Muscle layer of colon (tissue), 2 donors: ENCODE measurements at regions not wholly inside any gene's neighbourhood (a gene's known extent, or its start where the extent isn't known, plus 50 kb on each side); places are given as distances from the start of the nearest gene placed in this dataset.

Experiments used
- H3K27ac ChIP-seq: one replicate; pipeline ENCODE4 v1.7.0; 2013; ENCODE audit warnings: low read depth, mild to moderate bottlenecking, low read length, moderate library complexity
- H3K27me3 ChIP-seq, 2 donors: one replicate each; pipeline ENCODE4 v1.7.0; 2013; ENCODE audit warnings: low read length in 2 of 2, mild to moderate bottlenecking in 2 of 2; ENCODE audit not compliant: insufficient read depth in 2 of 2, control insufficient read depth in 1 of 2
- H3K36me3 ChIP-seq: one replicate; pipeline ENCODE4 v1.7.0; 2013; ENCODE audit warnings: mild to moderate bottlenecking, low read length; ENCODE audit not compliant: insufficient read depth
- H3K4me1 ChIP-seq: one replicate; pipeline ENCODE4 v1.7.0; 2013; ENCODE audit warnings: mild to moderate bottlenecking, low read length; ENCODE audit not compliant: insufficient read depth
- H3K4me3 ChIP-seq, 2 donors: one replicate each; pipeline ENCODE4 v1.7.0; 2013; ENCODE audit warnings: low read length in 2 of 2, low read depth in 1 of 2, mild to moderate bottlenecking in 1 of 2, moderate library complexity in 1 of 2
- H3K9ac ChIP-seq: one replicate; pipeline ENCODE4 v1.7.0; 2013; ENCODE audit warnings: low read length
- H3K9me3 ChIP-seq: one replicate; pipeline ENCODE4 v1.7.0; 2013; ENCODE audit warnings: mild to moderate bottlenecking, low read length
- donor health status: abdominal sarcoma.
- donor health status: Adenocarcinoma of cecum.

GRCh38 chr15:31498329-31498728 is 171.7 kb downstream of the KLF13 start:
- Histone ChIP-seq H3K27ac (no peak overlapping the region), H3K9ac (no peak overlapping the region), H3K9me3 (no peaks in the 10 kb centered on the region), H3K27me3 (no peaks in the 10 kb centered on the region), H3K36me3 (no peaks in the 10 kb centered on the region), H3K4me1 (no peaks in the 10 kb centered on the region), H3K4me3 (no peak overlapping the region)

- no peak overlapping the region for H3K9ac ChIP-seq
- no peaks in the 10 kb centered on the region for H3K27me3 ChIP-seq
- H3K9me3 ChIP-seq = no peaks in the 10 kb centered on the region
- H3K36me3 ChIP-seq = no peaks in the 10 kb centered on the region
- no peaks in the 10 kb centered on the region for H3K4me1 ChIP-seq
- no peak overlapping the region for H3K4me3 ChIP-seq
- no peak overlapping the region for H3K27ac ChIP-seq
These were observed 172.1 kb downstream of the KLF13 start for GRCh38 chr15:31498756-31499155.

- Histone ChIP-seq H3K9me3 (no peaks in the 10 kb centered on the region), H3K27me3 (no peaks in the 10 kb centered on the region), H3K27ac (no peak overlapping the region), H3K9ac (no peak overlapping the region), H3K4me1 (no peaks in the 10 kb centered on the region), H3K36me3 (no peaks in the 10 kb centered on the region), H3K4me3 (no peak overlapping the region)
These were observed 172.8 kb downstream of the KLF13 start for GRCh38 chr15:31499236-31499952.

GRCh38 chr15:31499953-31500765 is 173.5 kb downstream of the KLF13 start:
- Histone ChIP-seq H3K4me3 (no peak overlapping the region), H3K9ac (no peak overlapping the region), H3K4me1 (no peaks in the 10 kb centered on the region), H3K9me3 (no peaks in the 10 kb centered on the region), H3K27ac (no peak overlapping the region), H3K36me3 (no peaks in the 10 kb centered on the region), H3K27me3 (no peaks in the 10 kb centered on the region)

- Histone ChIP-seq H3K9ac (no peak overlapping the region), H3K27ac (no peak overlapping the region), H3K9me3 (no peaks in the 10 kb centered on the region), H3K36me3 (no peaks in the 10 kb centered on the region), H3K4me1 (no peaks in the 10 kb centered on the region), H3K27me3 (no peaks in the 10 kb centered on the region), H3K4me3 (no peak overlapping the region)
These were observed 174.3 kb downstream of the KLF13 start for GRCh38 chr15:31500766-31501449.

GRCh38 chr15:31501536-31502157 is 175.0 kb downstream of the KLF13 start:
- H3K4me1 ChIP-seq = no peaks in the 10 kb centered on the region
- no peaks in the 10 kb centered on the region for H3K36me3 ChIP-seq
- no peak overlapping the region for H3K4me3 ChIP-seq

GRCh38 chr15:31502541-31503229 is 176.1 kb downstream of the KLF13 start:
- H3K9ac ChIP-seq = no peak overlapping the region
- no peak overlapping the region for H3K4me3 ChIP-seq
- H3K9me3 ChIP-seq = no peaks in the 10 kb centered on the region
- H3K27ac ChIP-seq = no peak overlapping the region
- no peaks in the 10 kb centered on the region for H3K36me3 ChIP-seq
- no peaks in the 10 kb centered on the region for H3K27me3 ChIP-seq
- no peaks in the 10 kb centered on the region for H3K4me1 ChIP-seq

More at GRCh38 chr15:31501536-31502157, 175.0 kb downstream of the KLF13 start:
- H3K27ac ChIP-seq = no peak overlapping the region
- no peaks in the 10 kb centered on the region for H3K9me3 ChIP-seq
- H3K9ac ChIP-seq = no peak overlapping the region
- no peaks in the 10 kb centered on the region for H3K27me3 ChIP-seq

GRCh38 chr15:31503256-31503655 is 176.6 kb downstream of the KLF13 start:
- Histone ChIP-seq H3K27me3 (no peaks in the 10 kb centered on the region), H3K27ac (no peak overlapping the region), H3K9me3 (no peaks in the 10 kb centered on the region), H3K4me1 (no peaks in the 10 kb centered on the region), H3K4me3 (no peak overlapping the region), H3K36me3 (no peaks in the 10 kb centered on the region), H3K9ac (no peak overlapping the region)

GRCh38 chr15:31503758-31504461 is 177.3 kb downstream of the KLF13 start:
- Histone ChIP-seq H3K27me3 (no peaks in the 10 kb centered on the region), H3K4me3 (no peak overlapping the region), H3K27ac (no peak overlapping the region)

GRCh38 chr15:31504462-31504839 is 177.8 kb downstream of the KLF13 start:
- Histone ChIP-seq H3K27ac (no peak overlapping the region), H3K9me3 (no peaks in the 10 kb centered on the region), H3K9ac (no peak overlapping the region), H3K4me1 (no peaks in the 10 kb centered on the region), H3K36me3 (no peaks in the 10 kb centered on the region), H3K4me3 (no peak overlapping the region), H3K27me3 (no peaks in the 10 kb centered on the region)

More at GRCh38 chr15:31503758-31504461, 177.3 kb downstream of the KLF13 start:
- Histone ChIP-seq H3K4me1 (no peaks in the 10 kb centered on the region), H3K36me3 (no peaks in the 10 kb centered on the region), H3K9ac (no peak overlapping the region), H3K9me3 (no peaks in the 10 kb centered on the region)
